OCI-M1 (cell line): ENCODE measurements at regions not wholly inside any gene's neighbourhood (a gene's known extent, or its start where the extent isn't known, plus 50 kb on each side); places are given as distances from the start of the nearest gene placed in this dataset.
A peak's percentile ranks its signal among the peaks of the same experiment; 100 is the strongest.

Source experiments
- DNase-seq: peaks from one replicate; lab custom pipeline; 2025; lab: John Stamatoyannopoulos, UW

GRCh38 chr20:4095639-4096038, 53.0 kb upstream of the SMOX start:
- DNase-seq = no peak

GRCh38 chr20:4091490-4092479, 56.8 kb upstream of the SMOX start:
- DNase-seq = peak; percentile 85

- peak; percentile 61 for DNase-seq
Observed at GRCh38 chr20:4090756-4091489, 57.7 kb upstream of the SMOX start.

- no peak for DNase-seq
Observed at GRCh38 chr20:4089756-4090487, 58.7 kb upstream of the SMOX start.

GRCh38 chr20:4088766-4089165, 59.9 kb upstream of the SMOX start:
- no peak for DNase-seq

GRCh38 chr20:4087923-4088322, 60.7 kb upstream of the SMOX start:
- no peak for DNase-seq

- DNase-seq = no peak
Observed at GRCh38 chr20:4086771-4087687, 61.6 kb upstream of the SMOX start.

- no peak for DNase-seq
Observed at GRCh38 chr20:4084721-4085120, 63.9 kb upstream of the SMOX start.

- DNase-seq = no peak
Observed at GRCh38 chr20:4084096-4084495, 64.5 kb upstream of the SMOX start.

- DNase-seq = peak; percentile 90
Observed at GRCh38 chr20:4083098-4083865, 65.3 kb upstream of the SMOX start.

- peak; percentile 98 for DNase-seq
Observed at GRCh38 chr20:4082406-4083097, 66.1 kb upstream of the SMOX start.

- peak; percentile 67 for DNase-seq
Observed at GRCh38 chr20:4081421-4081820, 66.1 kb upstream of the RNF24 start.

GRCh38 chr20:4076671-4077070, 61.3 kb upstream of the RNF24 start:
- DNase-seq = no peak

- no peak for DNase-seq
Observed at GRCh38 chr20:4076033-4076432, 60.7 kb upstream of the RNF24 start.

- DNase-seq = peak; percentile 58
Observed at GRCh38 chr20:4074877-4075455, 59.6 kb upstream of the RNF24 start.

GRCh38 chr20:4073852-4074741, 58.7 kb upstream of the RNF24 start:
- DNase-seq = peak; percentile 54

- DNase-seq = no peak
Observed at GRCh38 chr20:4071178-4071693, 55.9 kb upstream of the RNF24 start.
